Activated CD4-positive, CD25-positive, alpha-beta regulatory T cell (primary cell): ENCODE measurements at regions not wholly inside any gene's neighbourhood (a gene's known extent, or its start where the extent isn't known, plus 50 kb on each side); places are given as distances from the start of the nearest gene placed in this dataset.

ENCODE experiments used
- DNase-seq, 4 experiments: peaks; one replicate each; lab custom pipeline; 2025; lab: John Stamatoyannopoulos, UW

GRCh38 chr12:126198966-126199692, 1133.9 kb downstream of the AACS start:
- no peak for DNase-seq

DNA sequence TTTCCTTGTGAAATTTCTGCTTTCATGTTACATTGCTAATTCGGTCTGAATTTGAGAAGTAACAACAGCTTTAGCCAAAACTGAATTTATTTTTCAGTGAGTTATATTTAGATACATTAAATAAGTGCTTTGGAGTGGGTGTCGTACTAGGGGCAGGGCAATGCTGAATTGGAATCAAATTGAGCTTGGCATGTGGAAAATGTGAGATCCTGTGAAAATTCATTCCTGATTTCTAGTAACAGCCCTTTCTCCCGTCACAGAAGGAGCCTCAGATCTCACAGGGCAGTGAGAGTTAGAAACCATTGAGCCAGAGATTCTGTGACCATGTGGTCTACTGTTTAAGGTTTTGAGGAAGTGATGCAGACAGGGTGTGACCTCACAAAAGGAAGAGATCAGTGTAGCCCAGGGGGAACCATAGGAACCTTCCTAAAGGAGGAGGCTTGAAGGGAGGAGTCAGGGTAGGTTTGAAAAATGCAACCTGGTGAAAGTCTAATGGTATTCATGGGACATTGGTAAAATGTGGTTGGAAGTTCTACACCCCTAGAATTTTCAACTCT, 1136.8 kb downstream of the AACS start:
- DNase-seq: no peak

- no peak for DNase-seq
Measured at GRCh38 chr12:126204326-126204725, 1139.1 kb downstream of the AACS start.

DNA sequence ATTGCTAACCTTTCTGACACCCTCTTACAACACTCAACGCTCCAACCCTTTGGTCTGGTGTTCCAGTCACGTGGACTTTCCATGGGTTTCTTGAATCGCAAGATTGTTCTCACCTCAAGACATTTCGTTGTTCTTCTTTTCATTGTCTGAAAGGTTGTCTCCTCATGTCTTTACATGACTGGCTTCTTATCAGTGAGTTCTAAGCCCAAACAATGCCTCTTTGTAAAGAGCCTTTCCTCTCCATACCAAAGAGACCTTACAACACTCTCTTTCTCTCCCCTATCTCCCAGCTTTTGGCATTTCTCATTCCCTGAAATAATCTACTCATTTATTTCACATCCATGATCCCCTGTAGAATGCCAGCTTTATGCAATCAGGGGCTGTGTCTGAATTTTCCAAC, 1144.8 kb downstream of the AACS start:
- no peak for DNase-seq

DNA sequence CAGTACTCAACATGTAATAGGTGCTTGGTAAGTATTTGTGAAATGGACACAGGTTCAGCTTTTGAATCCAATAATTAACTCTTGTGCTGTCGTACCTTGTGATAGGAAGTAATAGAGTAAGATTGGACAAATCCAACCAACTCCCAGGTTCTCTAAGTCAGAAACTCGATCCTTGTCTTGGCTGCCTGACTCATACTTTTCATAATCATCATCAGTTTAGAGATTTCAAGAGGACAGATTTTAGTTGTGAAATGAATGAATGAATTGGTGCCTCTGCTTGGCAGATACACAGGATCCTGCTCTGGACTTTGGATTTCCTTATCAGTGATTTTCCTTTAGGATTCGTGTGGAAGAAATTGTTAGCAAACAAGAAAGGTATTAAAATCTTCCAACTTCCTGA, 1145.2 kb downstream of the AACS start:
- no peak for DNase-seq

DNA sequence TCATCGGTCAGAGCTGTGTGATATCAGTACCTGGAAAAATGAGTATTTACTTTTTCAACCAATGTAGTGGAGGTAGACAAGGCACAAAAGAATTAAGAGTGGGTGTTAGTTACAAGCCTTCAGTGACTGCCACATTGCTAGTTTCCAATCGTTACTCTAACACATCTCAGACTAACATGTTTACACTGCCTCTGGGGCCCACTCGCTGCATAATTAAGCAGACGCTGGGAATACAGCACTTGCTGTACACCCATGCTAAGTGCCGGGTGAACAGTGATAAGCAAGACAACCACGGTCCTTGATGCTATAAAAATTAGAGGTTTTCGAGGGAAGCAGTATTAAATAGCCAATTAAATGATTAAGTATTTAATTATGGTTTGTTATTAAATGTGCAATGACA, 1147.6 kb downstream of the AACS start:
- no peak for DNase-seq

DNA sequence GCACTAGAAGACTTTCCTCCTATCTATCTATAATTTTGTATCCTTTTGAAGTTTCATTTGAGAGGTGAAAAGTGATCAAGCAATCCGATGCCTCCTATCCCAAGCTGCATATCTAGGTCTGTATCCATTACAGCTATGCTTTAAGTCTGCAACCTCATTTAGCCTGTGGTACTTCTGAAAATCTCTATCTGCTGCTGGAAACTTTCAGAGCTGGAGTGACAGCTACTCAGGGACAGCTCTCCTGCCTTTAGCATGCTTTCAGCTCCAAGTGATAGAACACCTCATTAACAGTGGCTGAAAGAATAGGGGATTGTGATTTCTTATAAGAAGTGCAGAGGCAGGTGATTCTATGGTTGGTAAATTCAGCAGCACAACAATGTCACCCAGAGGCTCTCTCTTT, 1153.5 kb downstream of the AACS start:
- no peak for DNase-seq

DNA sequence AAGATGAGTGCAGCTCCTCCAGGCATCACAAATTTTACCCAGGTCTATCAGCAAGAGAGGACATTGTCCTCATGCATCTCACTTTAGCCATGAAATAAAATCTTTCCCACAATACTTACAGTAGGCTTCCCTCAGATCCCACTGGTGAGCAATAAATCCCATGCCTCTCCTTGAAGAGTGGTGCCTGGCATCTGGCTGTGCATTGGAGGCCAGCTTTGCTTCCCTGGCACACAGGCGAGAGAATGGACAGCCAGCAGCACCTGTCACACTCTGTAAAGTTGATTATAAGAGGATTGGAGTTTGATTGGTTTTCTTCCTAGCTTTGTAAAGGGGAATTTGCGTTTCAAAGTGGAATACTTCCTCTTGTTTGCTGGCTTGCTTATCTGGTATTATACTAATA, 1153.9 kb downstream of the AACS start:
- DNase-seq: no peak

GRCh38 chr12:126219654-126220279, 1154.5 kb downstream of the AACS start:
- no peak for DNase-seq

GRCh38 chr12:126224032-126224431, 1158.8 kb downstream of the AACS start:
- DNase-seq: no peak

DNA sequence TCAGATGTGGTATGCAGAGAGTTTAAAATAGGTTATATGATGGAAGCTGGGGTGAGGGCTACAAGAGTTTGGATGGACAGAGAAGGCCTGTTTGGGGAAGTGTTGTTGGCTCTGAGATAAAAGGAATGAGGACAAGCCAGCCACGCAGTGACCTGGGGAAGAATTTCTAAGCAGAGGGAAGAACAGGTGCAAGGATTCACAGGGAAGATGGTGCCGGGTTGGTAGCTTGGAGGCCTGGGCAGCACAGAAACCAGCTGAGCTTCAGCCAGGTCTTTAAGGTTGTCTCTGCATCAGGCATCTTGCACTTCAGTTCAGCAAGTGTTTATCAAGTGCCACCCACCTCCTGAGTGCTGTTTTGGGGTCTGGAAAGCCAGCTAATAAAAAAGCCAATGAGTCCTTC, 1163.7 kb downstream of the AACS start:
- DNase-seq: no peak

GRCh38 chr12:126232711-126233110, 1167.5 kb downstream of the AACS start:
- no peak for DNase-seq

DNA sequence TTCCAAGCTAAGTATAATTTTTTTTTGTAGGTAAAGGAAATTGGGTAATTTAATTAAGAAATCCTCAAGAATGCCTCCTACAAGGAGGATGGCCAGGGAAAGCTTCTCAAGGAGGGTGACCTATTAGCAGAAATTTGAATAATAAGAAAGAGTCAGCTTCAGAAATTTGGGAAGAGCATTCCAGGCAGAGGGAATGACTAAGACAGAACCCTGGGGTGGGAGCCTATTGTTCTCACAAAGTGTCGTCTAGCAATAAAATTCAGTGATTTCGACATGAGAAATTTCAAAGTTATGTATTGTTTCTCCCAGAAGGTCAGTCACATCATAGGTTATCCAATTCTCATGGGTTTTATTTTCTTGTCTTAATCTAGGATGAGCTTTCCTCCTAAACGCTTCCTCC, 1168.4 kb downstream of the AACS start:
- no peak for DNase-seq

DNA sequence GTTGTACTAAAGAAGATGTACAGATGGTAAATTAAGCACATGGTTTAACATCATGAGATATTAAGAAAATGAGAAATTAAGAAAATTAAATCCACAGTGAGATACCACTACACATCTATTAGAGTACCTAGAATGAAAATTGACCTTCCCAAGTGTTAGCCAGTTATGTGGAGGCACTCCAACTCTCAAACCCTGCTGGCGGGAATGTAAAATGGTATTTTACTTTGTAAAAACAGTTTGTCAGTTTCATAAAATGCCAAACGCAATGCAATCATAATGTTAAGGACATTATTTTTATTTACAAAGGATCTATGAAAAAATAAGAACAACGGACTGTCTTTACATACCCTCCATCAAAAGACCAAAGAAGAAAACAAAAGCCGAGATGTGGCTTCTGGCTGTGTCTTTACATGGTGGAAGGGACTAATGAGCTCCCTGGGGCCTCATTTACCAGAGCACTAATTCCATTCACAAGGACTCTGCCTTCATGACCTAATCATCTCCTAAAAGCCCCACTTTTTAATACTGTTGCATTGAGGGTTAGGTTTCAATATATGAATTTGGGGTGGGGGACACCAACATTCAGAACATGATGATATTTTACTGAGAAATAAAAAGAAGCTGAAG, 1178.7 kb downstream of the AACS start:
- no peak for DNase-seq

DNA sequence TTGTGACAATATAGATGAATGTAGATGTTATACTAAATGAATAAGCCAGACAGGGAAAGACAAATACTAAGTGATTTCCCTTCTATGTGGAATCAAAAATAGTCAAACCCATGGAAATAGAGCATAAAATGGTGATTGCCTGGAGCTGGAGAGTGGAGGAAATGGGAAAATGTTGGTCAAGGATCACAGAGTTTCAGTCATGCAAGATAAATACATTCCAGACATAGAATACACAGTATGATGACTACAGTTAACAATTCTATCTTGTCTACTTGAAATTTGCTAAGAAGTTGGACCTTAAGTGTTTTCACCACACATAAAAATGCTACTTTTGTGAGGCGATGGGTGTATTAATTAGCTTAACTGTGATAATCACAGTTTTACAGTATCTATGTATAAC, 1182.7 kb downstream of the AACS start:
- DNase-seq: no peak

DNA sequence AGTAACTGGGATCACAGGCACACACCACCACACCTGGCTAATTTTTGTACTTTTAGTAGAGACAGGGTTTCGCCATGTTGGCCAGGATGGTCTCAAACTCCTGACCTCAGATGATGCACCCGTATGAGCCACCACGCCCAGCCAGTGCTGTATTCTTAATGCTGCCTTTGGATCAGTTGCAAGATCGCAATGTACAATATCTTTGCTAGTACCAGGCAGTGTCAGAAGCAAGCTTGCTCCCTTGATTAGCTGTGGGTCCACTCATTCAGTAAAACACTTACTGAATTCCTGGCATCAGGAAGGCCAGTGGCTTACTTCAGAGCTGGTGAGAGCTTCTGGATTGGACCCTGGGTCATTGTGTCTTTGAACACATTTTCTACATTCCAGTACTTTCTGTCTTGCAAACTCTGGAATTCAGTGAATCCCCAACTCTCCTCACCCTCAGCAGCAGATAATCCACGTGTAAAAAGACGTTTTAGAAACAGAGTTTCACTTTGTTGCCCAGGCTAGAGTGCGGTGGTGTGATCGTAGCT, 1183.7 kb downstream of the AACS start:
- no peak for DNase-seq

- no peak for DNase-seq
Measured at GRCh38 chr12:126258190-126258589, 1193.0 kb downstream of the AACS start.

DNA sequence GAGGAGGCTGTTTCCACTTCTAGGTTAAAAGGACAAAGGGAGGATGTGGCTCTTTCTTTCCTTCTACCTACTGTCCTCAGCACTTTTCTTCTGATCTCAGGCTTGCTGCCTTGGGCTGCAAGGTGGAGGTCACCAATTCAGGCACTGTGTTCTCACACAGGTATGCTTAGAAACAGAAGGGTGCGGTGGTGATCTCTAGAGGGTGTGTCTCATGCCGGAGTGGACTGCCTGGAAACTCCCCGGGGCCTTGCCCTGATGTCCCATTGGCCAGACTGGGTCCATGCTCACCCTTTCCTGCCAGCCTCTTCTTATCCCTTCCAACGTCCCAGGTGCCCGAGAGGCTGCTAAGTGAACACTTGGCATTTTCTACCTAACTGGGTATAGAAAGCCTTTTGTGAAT, 1197.6 kb downstream of the AACS start:
- no peak for DNase-seq

DNA sequence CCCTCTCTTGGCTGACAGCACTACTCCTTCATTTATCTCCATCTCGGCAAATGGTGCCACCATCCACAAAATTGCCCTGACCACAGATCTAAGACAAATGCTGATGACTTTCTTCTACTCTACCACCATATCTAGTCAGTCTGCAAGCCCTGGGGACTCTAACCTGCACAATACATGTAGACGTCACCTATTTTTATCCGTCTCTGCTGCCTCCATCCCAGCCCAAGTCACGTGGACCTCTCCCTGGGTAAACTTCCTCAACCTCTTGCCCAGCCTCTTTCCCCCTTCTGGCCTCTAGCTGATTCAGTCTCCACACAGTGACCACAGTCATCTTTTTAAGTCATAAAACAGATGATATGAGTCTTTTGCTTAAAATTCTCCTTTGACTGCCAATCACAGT, 1203.0 kb downstream of the AACS start:
- DNase-seq: no peak

GRCh38 chr12:126271159-126271558, 1205.9 kb downstream of the AACS start:
- no peak for DNase-seq

- DNase-seq: no peak
Measured at GRCh38 chr12:126282691-126283090, 1217.5 kb downstream of the AACS start.

GRCh38 chr12:126286203-126286602, 1221.0 kb downstream of the AACS start:
- no peak for DNase-seq

- no peak for DNase-seq
Measured at GRCh38 chr12:126290456-126290855, 1225.2 kb downstream of the AACS start.
